ENCODE measurements at regions not wholly inside any gene's neighbourhood (a gene's known extent, or its start where the extent isn't known, plus 50 kb on each side); places are given as distances from the start of the nearest gene placed in this dataset.

- Histone ChIP-seq H3F3A (replicated peaks; ENCODE audit: low read depth) (no peaks in the 10 kb centered on the region), H2AFZ (no peak overlapping the region), H3K4me2 (no peak overlapping the region), H3K27me3 (ENCODE audit: insufficient read depth) (no peaks in the 10 kb centered on the region), H3K27ac (ENCODE audit: low read depth) (no peak overlapping the region), H3K4me1 (ENCODE audit: insufficient read depth) (no peaks in the 10 kb centered on the region), H3K79me2 (replicated peaks; ENCODE audit: insufficient read depth) (no peaks in the 10 kb centered on the region), H3K9me2 (ENCODE audit: insufficient read depth) (0 out of 2 replicates have a peak, but pooled peaks cover 9% of the 10 kb centered on the region), H3K36me3 (ENCODE audit: insufficient read depth) (no peaks in the 10 kb centered on the region; the same call in 1 of the 2 replicates), H4K20me1 (replicated peaks; ENCODE audit: insufficient read depth) (no peaks in the 10 kb centered on the region), H3K4me3 (no peak overlapping the region)
- Mint-ChIP-seq H3K4me3 (no peak overlapping the region), H3K36me3 (ENCODE audit: low read depth) (no peaks in the 10 kb centered on the region), H3K27ac (no peak overlapping the region), H3K9me3 (peaks cover 15% of the 10 kb centered on the region; the same call in 2 of the 3 replicates), H3K4me1 (no peaks in the 10 kb centered on the region), H3K27me3 (ENCODE audit: insufficient read depth, low read depth, poor library complexity) (peaks cover 4% of the 10 kb centered on the region)
- DNase-seq (ENCODE audit: low spot score), result no peak
- ATAC-seq, result no peak
- TF ChIP-seq, protein P1, sequence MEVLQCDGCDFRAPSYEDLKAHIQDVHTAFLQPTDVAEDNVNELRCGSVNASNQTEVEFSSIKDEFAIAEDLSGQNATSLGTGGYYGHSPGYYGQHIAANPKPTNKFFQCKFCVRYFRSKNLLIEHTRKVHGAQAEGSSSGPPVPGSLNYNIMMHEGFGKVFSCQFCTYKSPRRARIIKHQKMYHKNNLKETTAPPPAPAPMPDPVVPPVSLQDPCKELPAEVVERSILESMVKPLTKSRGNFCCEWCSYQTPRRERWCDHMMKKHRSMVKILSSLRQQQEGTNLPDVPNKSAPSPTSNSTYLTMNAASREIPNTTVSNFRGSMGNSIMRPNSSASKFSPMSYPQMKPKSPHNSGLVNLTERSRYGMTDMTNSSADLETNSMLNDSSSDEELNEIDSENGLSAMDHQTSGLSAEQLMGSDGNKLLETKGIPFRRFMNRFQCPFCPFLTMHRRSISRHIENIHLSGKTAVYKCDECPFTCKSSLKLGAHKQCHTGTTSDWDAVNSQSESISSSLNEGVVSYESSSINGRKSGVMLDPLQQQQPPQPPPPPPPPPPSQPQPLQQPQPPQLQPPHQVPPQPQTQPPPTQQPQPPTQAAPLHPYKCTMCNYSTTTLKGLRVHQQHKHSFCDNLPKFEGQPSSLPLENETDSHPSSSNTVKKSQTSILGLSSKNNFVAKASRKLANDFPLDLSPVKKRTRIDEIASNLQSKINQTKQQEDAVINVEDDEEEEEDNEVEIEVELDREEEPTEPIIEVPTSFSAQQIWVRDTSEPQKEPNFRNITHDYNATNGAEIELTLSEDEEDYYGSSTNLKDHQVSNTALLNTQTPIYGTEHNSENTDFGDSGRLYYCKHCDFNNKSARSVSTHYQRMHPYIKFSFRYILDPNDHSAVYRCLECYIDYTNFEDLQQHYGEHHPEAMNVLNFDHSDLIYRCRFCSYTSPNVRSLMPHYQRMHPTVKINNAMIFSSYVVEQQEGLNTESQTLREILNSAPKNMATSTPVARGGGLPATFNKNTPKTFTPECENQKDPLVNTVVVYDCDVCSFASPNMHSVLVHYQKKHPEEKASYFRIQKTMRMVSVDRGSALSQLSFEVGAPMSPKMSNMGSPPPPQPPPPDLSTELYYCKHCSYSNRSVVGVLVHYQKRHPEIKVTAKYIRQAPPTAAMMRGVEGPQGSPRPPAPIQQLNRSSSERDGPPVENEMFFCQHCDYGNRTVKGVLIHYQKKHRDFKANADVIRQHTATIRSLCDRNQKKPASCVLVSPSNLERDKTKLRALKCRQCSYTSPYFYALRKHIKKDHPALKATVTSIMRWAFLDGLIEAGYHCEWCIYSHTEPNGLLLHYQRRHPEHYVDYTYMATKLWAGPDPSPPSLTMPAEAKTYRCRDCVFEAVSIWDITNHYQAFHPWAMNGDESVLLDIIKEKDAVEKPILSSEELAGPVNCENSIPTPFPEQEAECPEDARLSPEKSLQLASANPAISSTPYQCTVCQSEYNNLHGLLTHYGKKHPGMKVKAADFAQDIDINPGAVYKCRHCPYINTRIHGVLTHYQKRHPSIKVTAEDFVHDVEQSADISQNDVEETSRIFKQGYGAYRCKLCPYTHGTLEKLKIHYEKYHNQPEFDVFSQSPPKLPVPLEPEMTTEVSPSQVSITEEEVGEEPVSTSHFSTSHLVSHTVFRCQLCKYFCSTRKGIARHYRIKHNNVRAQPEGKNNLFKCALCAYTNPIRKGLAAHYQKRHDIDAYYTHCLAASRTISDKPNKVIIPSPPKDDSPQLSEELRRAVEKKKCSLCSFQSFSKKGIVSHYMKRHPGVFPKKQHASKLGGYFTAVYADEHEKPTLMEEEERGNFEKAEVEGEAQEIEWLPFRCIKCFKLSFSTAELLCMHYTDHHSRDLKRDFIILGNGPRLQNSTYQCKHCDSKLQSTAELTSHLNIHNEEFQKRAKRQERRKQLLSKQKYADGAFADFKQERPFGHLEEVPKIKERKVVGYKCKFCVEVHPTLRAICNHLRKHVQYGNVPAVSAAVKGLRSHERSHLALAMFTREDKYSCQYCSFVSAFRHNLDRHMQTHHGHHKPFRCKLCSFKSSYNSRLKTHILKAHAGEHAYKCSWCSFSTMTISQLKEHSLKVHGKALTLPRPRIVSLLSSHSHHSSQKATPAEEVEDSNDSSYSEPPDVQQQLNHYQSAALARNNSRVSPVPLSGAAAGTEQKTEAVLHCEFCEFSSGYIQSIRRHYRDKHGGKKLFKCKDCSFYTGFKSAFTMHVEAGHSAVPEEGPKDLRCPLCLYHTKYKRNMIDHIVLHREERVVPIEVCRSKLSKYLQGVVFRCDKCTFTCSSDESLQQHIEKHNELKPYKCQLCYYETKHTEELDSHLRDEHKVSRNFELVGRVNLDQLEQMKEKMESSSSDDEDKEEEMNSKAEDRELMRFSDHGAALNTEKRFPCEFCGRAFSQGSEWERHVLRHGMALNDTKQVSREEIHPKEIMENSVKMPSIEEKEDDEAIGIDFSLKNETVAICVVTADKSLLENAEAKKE (CRISPR knock-in tag; IDR thresholded peaks at IDR 0.05), result no peak
- TF ChIP-seq EZH2phosphoT487 (IDR thresholded peaks at IDR 0.05; ENCODE audit: unreplicated experiment) (no peak), ZNF331 (CRISPR knock-in tag; IDR thresholded peaks at IDR 0.05; ENCODE audit: low read depth) (no peak), EZH2 (IDR thresholded peaks at IDR 0.05; ENCODE audit: low read depth, unreplicated experiment) (no peak), ETS1 (IDR thresholded peaks at IDR 0.05) (no peak), STAT1 (IDR thresholded peaks at IDR 0.05; ENCODE audit: unreplicated experiment) (no peak), JUNB (IDR thresholded peaks at IDR 0.05; ENCODE audit: unreplicated experiment) (no peak), POLR2AphosphoS5 (IDR thresholded peaks at IDR 0.05; ENCODE audit: low read depth) (no peak), CTCF (conservative IDR thresholded peaks at IDR 0.05; ENCODE audit: low read depth in 2 of 2) (no peak), CREB1 (CRISPR knock-in tag; IDR thresholded peaks at IDR 0.05; ENCODE audit: low read depth) (no peak), REST (IDR thresholded peaks at IDR 0.05; ENCODE audit: unreplicated experiment) (no peak), ZNF114 (CRISPR knock-in tag; IDR thresholded peaks at IDR 0.05) (no peak), NANOG (IDR thresholded peaks at IDR 0.05; ENCODE audit: borderline replicate concordance) (no peak)
These were observed 170.9 kb downstream of the RAMP3 start for GRCh38 chr7:45328403-45328981.

All from GM23338 (cell line).